B cell (primary cell): ENCODE measurements at regions not wholly inside any gene's neighbourhood (a gene's known extent, or its start where the extent isn't known, plus 50 kb on each side); places are given as distances from the start of the nearest gene placed in this dataset.

Experiments used
- EZH2 ChIP-seq: IDR thresholded peaks from 2 replicates; pipeline ENCODE4 v1.6.1; 2012; ENCODE audit warnings: borderline replicate concordance, low read depth, mild to moderate bottlenecking, moderate library complexity, low read length; ENCODE audit not compliant: insufficient read depth, poor library complexity, severe bottlenecking
- TF ChIP-seq, protein P1 (sequence below): fragments of 200-600 bp; IDR thresholded peaks from one replicate; pipeline ENCODE4 v1.8.0; 2022; ENCODE audit warnings: antibody characterized with exemption, mild to moderate bottlenecking

DNA sequence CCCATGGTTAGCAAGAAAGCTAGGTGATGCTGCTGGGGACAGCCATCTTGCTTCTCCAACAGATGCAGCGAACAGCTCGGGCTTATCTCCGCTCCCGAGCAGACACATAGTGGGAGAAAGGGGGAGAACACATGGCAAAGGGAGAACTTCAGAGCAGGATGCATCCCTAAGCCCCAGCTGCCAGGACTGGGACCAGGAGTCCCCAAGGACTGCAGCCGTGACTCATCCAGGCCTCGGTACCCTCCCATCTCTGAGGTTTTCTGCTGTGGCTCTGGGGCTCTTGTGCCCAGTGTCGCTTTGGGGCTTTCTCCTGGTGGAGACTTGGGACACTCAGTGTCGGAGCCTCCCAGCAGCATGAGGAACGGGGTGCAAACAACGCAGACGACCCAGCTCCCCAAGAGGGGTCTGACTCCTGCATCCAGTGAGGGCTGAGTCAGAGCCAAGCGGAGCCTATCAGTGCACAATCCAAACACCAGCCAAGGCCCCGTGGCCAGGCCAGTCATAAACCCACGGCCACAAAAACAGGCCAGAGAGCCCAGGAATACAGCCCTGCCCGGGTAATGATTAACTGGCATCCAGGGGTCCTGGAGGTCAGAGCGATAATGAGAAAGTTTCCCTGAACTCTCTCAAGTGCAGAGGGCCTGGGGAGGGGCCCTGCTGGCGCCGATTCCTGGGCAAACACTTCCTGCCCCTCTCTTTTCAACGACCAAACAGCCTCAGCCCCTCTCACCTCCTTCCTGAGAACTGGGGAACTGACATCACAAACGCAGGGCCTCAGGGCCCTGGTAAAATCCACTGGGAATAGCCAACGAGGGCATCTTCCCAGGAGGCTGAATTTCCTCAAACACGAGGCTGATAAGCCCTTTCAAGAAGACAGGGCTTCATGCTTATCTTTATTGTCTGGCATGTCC is 202.9 kb downstream of the USP12 start:
- TF ChIP-seq, protein P1, sequence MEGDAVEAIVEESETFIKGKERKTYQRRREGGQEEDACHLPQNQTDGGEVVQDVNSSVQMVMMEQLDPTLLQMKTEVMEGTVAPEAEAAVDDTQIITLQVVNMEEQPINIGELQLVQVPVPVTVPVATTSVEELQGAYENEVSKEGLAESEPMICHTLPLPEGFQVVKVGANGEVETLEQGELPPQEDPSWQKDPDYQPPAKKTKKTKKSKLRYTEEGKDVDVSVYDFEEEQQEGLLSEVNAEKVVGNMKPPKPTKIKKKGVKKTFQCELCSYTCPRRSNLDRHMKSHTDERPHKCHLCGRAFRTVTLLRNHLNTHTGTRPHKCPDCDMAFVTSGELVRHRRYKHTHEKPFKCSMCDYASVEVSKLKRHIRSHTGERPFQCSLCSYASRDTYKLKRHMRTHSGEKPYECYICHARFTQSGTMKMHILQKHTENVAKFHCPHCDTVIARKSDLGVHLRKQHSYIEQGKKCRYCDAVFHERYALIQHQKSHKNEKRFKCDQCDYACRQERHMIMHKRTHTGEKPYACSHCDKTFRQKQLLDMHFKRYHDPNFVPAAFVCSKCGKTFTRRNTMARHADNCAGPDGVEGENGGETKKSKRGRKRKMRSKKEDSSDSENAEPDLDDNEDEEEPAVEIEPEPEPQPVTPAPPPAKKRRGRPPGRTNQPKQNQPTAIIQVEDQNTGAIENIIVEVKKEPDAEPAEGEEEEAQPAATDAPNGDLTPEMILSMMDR = no peak
- no peak for TF ChIP-seq EZH2
